HG02623 (cell line): ENCODE measurements at regions not wholly inside any gene's neighbourhood (a gene's known extent, or its start where the extent isn't known, plus 50 kb on each side); places are given as distances from the start of the nearest gene placed in this dataset.

Experiments used
- ATAC-seq: cut with Tn5 transposase; IDR thresholded peaks from one replicate; pipeline ENCODE4 v1.9.1; 2021; ENCODE audit warnings: moderate library complexity; ENCODE audit not compliant: unreplicated experiment

DNA sequence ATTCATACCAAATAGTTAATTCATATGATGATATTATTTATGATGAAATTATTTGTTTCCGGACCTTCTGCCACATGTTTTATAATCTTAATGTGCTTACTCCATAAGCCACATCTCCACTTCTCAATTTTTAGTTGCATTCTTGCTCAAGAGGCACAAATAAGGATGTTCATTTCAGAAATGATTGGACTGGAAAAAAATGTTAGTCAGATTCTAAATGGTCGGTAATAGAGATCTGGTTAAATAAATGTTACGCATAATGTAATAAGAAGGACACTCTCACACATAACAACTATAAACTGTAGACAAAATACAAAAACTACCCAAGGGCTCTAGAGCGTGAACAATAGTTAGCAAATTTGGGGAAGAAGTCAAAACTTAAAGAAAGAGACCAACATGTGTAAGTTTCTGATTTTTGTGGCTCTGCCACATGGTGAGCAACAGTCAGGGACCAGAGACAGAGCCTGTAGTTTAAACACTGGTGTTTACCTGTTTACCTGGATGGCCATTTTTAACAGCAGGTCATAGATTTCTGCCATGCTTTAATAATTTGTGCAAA lies 554.3 kb upstream of the CLINT1 start:
- ATAC-seq: no peak

DNA sequence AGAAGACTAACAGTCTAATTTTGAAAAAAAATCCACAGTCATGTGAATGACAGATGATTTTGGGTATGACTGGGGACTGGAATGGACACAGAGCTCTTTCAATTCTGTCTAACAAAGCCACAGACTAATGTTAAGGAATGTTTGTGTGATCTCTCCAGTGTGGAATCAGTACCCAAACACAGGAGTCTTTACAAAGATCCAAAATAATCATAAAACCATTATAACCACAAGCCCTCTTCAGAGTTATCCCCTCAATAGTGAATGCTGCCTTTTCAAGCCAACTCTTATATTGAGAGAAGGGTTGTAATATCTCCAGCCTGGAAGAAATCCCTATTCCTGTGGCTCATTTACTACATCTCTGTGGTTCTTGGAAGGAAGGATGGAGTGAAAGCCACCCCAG lies 552.0 kb upstream of the CLINT1 start:
- no peak for ATAC-seq

DNA sequence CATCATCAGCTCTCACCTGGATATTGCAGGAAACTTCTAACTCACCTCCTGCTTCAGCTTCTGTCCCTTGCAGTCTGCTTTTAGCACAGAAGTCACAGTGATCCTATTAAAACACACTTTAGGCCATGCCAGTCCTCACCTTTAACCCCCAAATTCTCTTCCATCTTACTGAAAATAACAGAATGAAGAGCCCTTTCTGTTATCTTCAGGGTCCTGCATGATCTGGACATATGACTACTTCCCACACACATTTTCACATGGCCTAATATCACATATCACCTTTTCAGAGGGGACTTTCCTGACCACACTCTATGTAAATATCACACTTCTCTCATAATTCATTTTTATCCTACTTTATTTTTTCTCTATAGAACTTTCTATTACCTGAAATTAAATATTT lies 550.6 kb upstream of the CLINT1 start:
- peak; percentile 53 for ATAC-seq

DNA sequence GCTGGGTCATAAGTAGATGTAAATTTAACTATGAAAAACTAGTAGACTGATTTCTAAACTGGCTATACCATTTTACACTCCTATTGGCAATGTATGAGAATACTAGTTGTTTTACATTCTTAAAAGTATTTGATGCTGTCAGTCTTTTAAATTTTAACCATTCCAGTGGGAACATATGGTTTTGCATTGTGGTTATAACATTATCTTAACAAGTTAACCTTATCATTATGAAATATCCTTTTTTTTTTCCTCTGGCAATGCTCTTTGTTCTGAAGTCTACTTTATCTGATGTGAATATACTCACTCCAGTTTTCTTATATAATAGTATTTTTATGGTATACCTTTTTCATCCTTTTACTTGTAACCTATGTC lies 548.9 kb upstream of the CLINT1 start:
- no peak for ATAC-seq

DNA sequence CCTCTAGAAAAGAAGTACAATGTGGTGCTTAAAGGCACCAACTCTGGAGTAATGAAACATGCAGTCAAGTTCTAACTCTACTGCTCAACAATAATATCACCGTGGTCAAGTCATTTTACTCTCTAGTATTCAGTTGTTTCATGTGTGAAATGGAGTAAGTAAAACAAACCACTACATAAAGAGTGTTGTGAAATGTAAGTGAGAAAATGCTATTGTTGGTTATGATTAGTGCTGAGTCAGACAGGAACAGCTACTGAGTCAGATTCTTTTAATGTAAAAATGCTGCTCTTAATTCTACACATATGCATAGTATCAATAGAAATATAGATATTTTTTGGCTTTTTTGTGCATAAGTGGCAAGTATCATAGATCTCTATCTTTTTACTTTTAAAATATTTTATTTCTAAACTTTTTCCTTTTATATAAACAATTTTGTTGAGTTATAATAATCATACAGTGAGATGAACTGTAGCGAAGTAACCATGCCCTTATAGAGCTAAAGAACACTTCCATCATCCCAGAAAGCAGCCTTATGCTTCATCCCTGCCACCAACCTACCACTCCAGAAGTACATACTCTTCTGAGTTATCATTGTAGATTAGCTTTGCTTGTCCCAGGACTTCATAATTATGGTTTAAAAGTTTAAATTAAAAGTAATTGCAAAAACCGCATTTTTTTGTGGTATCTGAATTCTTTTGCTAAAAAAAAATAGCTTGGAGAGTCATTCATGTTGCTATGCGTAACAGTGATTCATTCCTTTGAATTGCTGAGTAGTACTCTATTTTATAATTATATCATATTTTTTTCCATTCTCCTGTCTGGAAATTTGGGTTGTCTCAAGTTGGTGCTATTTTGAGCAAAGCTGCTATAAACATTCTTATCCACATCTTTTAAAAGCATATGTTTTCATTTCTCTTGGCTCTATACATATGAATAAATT lies 548.2 kb upstream of the CLINT1 start:
- ATAC-seq: no peak

DNA sequence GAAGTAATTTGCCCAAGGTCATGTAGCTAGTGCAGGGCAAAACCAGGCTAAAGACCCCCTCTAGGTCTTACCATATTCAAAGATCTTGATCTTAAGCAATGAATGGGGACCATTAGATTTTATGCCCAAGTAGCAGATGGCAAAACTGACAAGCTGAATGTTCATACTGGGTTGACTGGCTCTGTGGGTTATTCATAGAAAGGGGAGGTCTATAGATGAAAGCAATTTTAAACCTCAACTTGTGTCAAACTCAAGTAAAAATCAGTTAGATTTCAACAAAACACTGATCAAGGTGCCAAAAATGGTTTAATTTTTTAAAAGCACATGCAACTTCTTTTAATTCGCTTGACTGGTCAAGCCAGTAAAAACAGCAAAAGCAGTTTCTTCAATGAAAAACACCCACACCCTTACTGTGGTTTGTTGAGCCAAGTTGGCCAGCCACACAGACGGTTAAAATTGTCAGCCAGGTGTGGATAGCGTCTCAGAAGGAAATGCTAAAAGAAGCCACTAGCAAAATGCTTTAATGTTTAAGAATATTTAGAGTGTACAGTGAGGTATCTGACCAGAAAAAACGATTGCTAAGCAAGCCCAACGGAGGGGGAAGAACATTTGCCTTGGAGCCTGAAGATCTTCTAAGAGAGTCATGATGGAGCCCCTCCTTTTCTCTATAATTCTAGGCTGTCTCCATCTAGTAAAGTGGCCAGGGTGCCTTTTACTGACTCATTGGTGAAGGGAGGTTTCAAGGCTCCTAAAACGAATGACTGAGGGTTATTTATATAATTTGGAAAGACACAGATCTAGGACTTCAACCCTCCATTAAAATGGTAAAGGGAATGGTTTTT lies 539.6 kb upstream of the CLINT1 start:
- peak; percentile 86 for ATAC-seq

DNA sequence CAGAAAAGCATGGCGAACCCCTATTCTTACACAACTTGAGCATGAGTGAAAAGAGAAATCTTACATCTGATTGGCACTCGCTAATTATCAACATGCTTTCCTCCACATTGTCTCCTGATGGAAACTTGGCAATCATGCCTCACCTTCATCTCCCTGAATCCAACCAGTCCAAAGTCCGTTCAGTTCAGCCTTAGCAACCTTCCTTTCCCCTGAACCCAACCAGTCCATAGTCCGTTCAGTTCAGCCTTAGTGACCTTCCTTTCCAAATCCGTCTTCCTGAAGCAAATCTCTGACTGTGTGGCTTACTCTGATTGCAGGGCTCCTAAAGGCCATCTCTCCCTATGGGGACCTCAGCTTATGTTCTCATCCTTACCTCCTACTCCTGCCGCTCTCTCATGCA lies 538.3 kb upstream of the CLINT1 start:
- ATAC-seq: no peak

DNA sequence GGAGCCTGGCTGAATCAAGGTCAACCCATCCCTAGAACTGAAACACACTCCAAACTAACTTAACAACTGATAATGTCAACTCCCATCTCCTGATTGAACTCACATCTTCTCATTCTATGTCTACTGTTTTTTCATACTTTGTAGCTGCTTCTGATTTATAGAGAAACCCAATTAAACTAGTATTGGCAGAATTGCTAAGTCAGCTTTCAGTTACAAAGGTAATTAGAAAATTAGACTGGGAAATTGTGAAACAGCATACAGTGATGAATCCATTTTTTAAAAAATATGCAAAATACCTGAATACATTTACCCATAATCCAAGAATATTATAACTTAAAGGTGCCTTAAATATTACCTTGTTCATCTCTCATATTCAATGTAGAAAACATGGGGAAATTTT lies 535.2 kb upstream of the CLINT1 start:
- no peak for ATAC-seq

DNA sequence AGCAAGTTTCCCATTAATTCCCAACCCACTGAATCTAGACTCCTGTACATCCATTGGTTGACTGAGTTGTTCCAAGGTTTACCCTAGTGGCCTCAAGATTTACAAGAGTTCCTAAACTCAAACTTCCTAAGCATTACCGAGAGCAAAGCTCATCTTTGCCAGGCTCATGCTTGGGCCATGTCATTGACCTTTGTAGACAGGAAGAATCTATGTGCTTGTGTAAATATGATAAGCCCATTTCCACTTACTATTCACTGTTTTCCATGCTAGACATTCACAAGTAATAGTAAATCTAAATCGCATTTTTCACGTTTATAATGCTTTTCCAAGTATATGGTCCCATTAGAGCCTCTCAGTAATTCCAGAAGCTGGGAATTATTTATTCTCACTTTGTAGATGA lies 534.5 kb upstream of the CLINT1 start:
- ATAC-seq: no peak

DNA sequence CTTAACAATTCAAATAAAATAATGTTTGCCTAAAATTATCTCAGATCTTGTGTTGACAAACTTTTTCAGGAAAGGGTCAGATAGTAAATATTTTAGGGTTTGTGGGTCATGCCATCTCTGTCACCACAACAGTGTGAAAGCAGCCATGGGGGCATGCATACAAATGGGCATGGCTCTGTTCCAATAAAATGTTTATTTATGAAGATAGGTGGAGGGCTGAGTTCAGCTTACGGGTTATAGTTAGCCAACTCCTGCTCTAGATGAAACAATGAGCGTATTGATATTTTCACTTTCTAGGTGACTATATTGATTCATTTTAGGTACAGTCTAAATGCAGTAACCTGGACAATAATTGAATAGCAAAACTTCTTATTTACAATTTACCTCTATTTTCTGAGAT lies 533.8 kb upstream of the CLINT1 start:
- no peak for ATAC-seq

DNA sequence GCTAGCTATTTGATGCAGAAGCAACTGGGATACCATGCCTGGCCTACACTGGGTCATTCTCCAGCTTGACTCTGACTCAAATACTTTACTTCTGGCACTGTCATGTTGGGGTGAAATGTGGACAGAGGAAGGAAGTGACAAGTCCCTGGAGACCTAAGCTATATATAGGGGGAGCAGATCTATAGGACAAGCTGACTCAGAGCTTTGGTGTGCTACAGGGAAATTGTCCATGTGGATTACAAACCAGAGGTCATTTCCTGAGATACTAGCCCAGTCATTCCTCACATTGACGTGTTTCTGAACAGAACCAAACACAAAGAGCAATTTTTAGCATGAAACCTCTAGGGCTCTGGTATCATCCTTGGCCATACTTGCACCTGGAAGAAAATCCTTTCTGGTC lies 531.6 kb upstream of the CLINT1 start:
- no peak for ATAC-seq

DNA sequence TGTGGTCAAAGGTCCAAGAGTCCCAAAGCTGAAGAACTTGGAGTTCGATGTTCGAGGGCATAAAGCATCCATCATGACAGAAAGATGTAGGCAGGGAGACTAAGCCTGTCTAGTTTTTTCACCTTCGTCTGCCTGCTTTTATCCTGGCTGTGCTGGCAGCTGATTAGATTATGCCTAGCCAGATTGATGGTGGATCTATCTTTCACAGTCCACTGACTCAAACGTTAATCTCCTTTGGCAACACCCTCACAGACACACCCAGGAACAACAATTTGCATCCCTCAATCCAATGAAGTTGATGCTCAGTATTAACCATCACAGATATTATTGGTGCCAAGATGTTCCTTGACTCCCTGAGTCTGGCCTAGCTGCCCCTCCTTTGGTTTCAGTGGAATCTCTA lies 530.8 kb upstream of the CLINT1 start:
- no peak for ATAC-seq

DNA sequence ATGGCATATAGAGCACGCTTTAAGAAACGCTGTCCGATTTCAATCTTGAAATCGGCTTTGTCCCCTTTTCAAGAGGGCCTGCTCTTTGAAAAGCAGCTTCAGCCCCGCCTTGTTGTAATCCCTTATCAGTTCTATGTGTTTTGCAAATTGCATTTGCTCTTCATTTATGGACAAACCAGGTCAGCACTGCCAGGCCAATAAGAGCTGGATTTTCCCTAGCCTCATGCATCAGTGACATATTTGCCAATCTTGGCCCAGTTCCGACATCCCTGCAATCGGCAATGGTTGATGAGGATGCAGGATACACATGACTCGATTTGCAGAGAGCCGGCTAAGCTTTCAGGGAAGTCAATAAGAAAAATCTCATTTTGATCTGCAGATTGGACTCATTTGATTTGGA lies 529.1 kb upstream of the CLINT1 start:
- ATAC-seq: no peak

DNA sequence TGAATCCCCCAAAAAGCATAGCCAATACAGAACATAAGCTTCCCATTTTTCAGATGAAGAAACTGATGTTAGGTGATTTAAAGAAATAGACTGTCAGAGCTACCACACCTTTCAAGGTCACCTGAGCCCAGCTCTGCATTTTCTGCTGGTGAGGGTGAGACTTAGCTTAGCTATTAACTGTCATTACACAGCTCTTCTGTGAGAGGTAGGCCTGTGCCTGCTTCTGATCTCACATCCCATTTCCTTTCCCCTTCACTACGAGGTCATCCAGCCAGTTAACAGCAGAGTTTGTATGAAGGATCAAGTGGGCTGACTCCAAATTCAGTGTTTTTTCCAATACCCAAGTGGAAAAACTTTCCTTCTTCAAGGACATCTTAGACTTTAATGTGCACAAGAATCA lies 528.6 kb upstream of the CLINT1 start:
- no peak for ATAC-seq

DNA sequence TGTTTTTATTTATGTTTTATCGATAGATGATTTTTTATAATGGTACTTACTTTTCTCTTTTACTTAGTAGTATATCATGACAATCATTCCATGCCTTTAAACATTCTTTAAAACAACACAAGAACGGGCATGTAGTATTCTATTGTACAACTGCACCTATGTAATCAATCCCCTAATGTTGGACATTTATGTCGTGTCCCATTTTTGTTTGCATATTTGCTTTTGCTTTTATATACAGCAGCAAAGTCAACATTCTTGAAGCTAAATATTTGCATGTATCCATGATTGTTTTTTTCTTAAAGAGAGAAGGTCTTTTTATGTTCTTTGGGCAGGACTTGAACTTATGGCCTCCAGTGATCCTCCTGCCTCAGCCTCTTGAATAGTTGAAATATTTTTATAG lies 527.0 kb upstream of the CLINT1 start:
- no peak for ATAC-seq

DNA sequence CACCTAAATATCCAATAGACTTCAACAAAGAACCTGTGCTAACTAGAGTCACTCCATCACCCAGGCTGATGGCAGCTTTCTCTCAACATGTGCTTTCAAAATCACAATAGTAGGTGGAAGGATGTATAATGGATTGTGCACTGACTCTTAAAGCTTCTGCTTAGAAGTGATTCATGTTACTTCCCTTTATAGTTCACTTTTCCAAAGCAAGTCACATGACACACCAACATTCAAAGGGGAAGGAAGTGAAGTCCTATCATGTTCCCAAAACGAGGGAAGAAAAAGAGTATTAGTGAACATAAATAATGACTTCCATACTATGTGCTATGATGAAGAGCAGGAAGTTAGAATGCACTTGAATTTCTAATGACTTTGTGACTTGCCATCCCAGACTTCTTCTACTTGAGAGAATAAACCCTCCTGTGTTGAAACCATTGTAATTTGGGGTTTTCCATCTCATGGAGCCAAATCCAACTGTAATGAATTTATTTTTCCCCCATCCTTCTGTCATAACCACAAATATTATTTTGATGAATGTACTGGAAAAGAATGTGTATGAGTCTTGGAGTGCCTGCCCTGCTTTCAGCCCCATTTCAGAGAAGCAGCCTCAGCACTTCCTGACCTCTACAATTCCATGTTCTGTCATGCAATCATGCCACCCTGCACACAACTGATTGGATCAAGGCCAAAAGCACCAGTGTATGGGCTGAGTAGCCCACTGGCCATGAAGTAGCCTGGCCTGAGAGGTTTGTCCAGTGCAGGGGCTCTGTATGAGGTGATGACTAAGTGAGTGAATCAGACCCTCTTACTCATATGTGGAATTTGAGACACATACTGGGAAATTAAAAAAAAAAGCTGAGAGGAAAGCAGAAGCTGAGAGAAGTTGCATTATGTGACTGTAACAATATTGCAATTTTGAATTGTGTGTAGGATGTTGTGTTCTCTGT lies 525.9 kb upstream of the CLINT1 start:
- no peak for ATAC-seq

DNA sequence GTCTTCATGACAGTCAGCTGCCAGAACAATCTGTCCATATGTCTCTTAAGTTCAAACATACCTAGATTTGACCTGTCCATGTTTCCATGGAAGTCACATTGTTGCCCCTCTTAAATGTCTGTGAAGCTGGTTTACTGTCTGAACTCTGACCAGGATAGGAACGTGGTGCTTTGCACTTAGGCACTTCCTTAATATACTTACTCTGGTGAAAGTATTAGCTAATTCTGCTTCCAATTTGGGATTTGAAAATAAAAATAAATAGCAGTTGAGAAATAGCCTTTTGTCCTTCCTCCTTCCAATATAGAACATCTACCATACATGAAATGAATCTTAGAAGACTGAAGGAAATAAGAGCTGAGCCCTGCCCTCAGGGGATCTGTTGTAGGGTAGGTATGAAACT lies 524.5 kb upstream of the CLINT1 start:
- ATAC-seq: no peak

DNA sequence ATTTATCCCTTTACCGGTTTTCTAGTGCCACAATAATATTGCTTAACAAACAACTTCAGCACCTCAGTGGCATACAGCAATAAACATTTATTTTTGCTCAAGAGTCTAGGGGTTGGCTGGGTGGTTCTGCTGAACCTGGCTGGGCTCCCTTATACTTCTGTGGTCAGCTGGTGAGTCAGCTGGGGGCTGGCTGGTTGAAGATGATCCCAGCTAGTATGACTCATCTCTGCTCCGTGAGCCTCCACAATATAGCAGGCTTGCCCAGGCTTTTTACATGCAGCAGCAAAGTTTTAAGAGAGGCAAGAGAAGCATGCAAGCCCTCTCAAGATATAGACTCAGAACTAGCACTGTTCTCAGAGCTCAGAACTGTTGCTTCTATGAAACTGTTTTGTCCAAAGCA lies 523.5 kb upstream of the CLINT1 start:
- peak; percentile 92 for ATAC-seq

DNA sequence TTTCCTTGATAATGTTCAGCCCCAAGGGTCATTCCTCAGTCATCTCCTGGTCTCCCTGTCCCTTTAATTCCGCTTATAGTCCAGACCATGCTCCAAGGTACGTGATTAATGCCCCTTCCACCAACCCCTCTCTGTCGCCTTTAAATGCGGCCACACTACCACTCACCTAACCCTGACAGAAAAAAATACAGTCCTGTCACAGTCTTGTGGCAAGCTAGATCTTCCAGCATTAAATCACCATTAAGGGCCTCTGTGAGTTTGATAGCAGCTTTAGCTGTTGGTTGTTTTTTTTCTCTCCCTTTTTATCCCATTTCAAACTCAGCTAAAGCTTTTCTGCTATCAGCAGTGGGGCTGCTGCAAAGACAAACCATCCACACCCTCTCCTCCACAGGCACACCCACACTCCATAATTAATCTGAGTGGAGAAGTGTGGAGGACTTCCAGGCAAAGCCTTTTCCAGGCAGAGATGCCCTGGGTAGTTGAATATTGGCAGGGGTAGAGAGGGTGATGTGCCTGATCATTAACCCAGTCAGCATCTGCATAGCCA lies 522.7 kb upstream of the CLINT1 start:
- no peak for ATAC-seq

DNA sequence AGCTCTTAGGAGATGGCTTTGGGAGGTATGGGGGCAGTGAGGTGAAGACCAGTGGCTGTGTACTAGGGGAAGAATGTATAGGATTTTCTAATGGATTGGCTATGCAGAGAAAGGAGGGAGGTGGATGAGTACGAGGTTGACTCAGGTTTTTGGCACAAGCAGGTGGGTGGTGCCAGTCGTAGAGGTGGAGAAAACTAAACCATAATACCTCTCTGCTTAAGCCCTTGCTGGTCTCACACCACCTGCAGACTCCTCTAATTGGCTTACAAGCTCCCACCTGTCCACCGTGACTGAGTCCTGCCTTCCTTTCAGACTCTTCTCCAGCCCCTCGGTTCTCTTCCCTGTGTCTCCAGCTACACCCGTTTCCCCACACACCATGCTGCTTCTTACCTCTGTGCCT lies 521.7 kb upstream of the CLINT1 start:
- no peak for ATAC-seq
